ENCODE measurements at regions not wholly inside any gene's neighbourhood (a gene's known extent, or its start where the extent isn't known, plus 50 kb on each side); places are given as distances from the start of the nearest gene placed in this dataset.

GRCh38 chr1:185408700-185409270 is 91.7 kb upstream of the IVNS1ABP start:
- Mint-ChIP-seq H3K36me3 (ENCODE audit: low read depth) (no peaks in the 10 kb centered on the region), H3K4me3 (peak overlapping the region; percentile 62), H3K27me3 (no peaks in the 10 kb centered on the region), H3K4me1 (peaks cover 62% of the 10 kb centered on the region), H3K27ac (peak overlapping the region; percentile 67), H3K9me3 (peaks cover 6% of the 10 kb centered on the region)
- CTCF ChIA-PET, result interaction anchor here (1.0 kb wide), 1 partner anchor 199 kb away, joined by 3 read pairs; no protein-coding TSS in a partner anchor
- ATAC-seq (ENCODE audit: low read depth), result peak; percentile 17
- POLR2A ChIA-PET, result interaction anchor here (1.7 to 1.9 kb wide), 2 partner anchors 91 to 200 kb away, joined by 5 to 8 read pairs; partner anchors contain the start of gene IVNS1ABP
- no peak for DNase-seq
- no peak for TF ChIP-seq CTCF (IDR thresholded peaks at IDR 0.05)
- intact Hi-C loops (cut with micrococcal nuclease), result loop anchor here (5.0 to 10.0 kb wide), 3 partner anchors 36 to 264 kb away; partner anchors contain the start of genes SWT1 and TRMT1L

DNA sequence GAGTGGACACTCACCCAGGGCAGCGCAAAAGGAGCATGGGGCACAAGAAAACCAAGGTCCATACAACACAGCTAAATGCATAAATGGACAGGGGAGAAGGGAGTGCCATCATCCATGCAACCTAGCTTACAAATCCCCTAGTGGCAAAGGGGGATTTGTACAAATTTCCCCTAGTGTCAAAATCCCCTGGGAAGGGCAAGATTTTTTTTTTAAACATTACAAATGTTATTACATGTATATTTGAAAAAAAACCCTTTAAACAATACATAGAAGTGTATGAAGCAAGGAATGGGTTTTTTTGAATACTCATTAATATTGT is 89.6 kb upstream of the IVNS1ABP start:
- POLR2A ChIA-PET, result interaction anchor here (0.6 to 1.8 kb wide), 9 partner anchors 36 to 202 kb away, joined by 3 to 23 read pairs (median 3); partner anchors contain the start of gene IVNS1ABP
- H3K4me3 Mint-ChIP-seq, result peak overlapping the region; percentile 15
- intact Hi-C loops (cut with micrococcal nuclease), result loop anchor here (1.0 to 10.0 kb wide), 8 partner anchors 34 to 266 kb away; partner anchors contain the start of genes IVNS1ABP, SWT1 and TRMT1L
- CTCF ChIA-PET, result interaction anchor here (0.9 to 1.9 kb wide), 4 partner anchors 89 to 202 kb away, joined by 4 to 6 read pairs (median 4); no protein-coding TSS in a partner anchor
- H3K4me1 Mint-ChIP-seq, result peaks cover 62% of the 10 kb centered on the region
- ATAC-seq (ENCODE audit: low read depth), result peak; percentile 87
- peaks cover 6% of the 10 kb centered on the region for H3K9me3 Mint-ChIP-seq
- no peak for TF ChIP-seq CTCF (IDR thresholded peaks at IDR 0.05)
- peak overlapping the region; percentile 84 for H3K27ac Mint-ChIP-seq
- no peaks in the 10 kb centered on the region for H3K36me3 Mint-ChIP-seq (ENCODE audit: low read depth)
- H3K27me3 Mint-ChIP-seq, result no peaks in the 10 kb centered on the region
- DNase-seq, result no peak

DNA sequence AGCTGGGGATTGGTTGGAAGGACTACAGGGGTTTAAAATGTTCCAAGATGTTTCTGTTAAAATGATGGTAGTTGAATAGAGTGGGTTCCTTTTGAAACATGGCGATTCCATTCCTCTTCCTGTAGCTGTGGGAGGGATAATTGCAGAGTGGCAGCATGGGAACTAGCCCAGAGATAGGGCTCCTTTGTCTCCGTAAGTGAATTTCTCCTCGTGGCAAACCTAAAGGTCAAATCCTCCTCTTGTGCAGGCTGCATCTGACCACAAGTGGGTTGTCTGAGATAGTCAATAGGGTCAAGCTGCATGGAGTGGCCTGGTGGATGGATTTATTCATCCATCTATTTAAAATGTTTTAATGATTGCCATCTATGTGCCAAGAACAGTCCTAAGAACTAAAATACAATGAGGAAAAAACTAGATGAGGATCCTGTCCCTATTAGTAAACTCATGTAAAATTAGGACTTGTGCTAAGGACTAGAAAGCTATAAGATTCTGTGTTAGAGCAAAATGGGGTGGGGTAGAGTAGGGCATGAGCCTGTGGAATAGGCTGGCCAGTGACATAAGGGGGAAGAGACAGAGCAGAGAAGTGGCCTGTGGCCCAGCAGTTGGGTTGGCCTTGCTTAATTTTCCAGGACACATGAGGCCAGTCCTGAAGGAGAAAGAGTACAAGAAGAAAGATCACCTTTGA is 89.1 kb upstream of the IVNS1ABP start:
- H3K27ac Mint-ChIP-seq, result peak overlapping the region; percentile 84
- H3K4me1 Mint-ChIP-seq, result peaks cover 62% of the 10 kb centered on the region
- ChIA-PET CTCF (interaction anchor here (0.9 to 1.9 kb wide), 4 partner anchors 88 to 202 kb away, joined by 4 to 6 read pairs (median 4); no protein-coding TSS in a partner anchor), POLR2A (interaction anchor here (0.6 to 1.8 kb wide), 9 partner anchors 36 to 203 kb away, joined by 3 to 23 read pairs (median 3); partner anchors contain the start of gene IVNS1ABP)
- intact Hi-C loops (cut with micrococcal nuclease), result loop anchor here (1.0 to 10.0 kb wide), 8 partner anchors 34 to 266 kb away; partner anchors contain the start of genes IVNS1ABP, SWT1 and TRMT1L
- H3K9me3 Mint-ChIP-seq, result peaks cover 6% of the 10 kb centered on the region
- no peaks in the 10 kb centered on the region for H3K27me3 Mint-ChIP-seq
- H3K36me3 Mint-ChIP-seq (ENCODE audit: low read depth), result no peaks in the 10 kb centered on the region
- ATAC-seq (ENCODE audit: low read depth) (peak; percentile 40), DNase-seq (peak; percentile 20)
- no peak for TF ChIP-seq CTCF (IDR thresholded peaks at IDR 0.05)
- H3K4me3 Mint-ChIP-seq, result peak overlapping the region; percentile 15

GRCh38 chr1:185404907-185405568 is 88.0 kb upstream of the IVNS1ABP start:
- Mint-ChIP-seq H3K27ac (peak overlapping the region; percentile 84), H3K27me3 (no peaks in the 10 kb centered on the region), H3K9me3 (peaks cover 6% of the 10 kb centered on the region), H3K36me3 (ENCODE audit: low read depth) (no peaks in the 10 kb centered on the region), H3K4me3 (no peak overlapping the region), H3K4me1 (peaks cover 53% of the 10 kb centered on the region)
- CTCF ChIA-PET, result interaction anchor here (1.5 kb wide), 1 partner anchor 191 kb away, joined by 4 read pairs; no protein-coding TSS in a partner anchor
- intact Hi-C loops (cut with micrococcal nuclease), result loop anchor here (5.0 to 10.0 kb wide), 3 partner anchors 33 to 267 kb away; partner anchors contain the start of genes SWT1 and TRMT1L
- POLR2A ChIA-PET, result interaction anchor here (0.8 to 1.8 kb wide), 2 partner anchors 66 to 88 kb away, joined by 3 to 23 read pairs; partner anchors contain the start of gene IVNS1ABP
- ATAC-seq (ENCODE audit: low read depth) (no peak), DNase-seq (no peak)
- TF ChIP-seq CTCF (IDR thresholded peaks at IDR 0.05), result no peak

Data from activated B cell treated with CpG ODN at 0.5 μM for 24 hours (primary cell).